ENCODE measurements at regions not wholly inside any gene's neighbourhood (a gene's known extent, or its start where the extent isn't known, plus 50 kb on each side); places are given as distances from the start of the nearest gene placed in this dataset.
"Not testable (repeated sequence)": the region's sequence is repeated elsewhere in the genome, so short reads cannot be mapped to it uniquely, and the experiment has no call there.

DNA sequence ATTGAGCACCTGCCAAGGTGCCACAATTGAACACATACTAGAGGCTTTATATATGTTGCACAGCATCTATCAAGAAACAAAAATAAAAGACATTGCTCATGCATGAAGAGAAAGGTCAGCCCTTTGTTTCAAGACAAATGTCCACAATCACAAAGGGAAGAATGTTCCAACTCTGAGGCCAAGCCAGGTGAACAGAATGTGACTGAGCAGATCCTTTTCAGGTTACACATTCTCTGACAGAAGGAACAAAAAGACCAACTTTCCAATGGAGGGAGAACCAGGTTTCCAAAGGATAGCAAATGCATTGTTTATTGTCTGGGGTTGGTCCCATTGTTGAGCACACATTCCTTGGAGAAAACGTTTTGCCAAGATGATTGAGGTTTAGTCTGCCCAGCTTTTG, 50.2 kb upstream of the FAM174B start:
- no peak for DNase-seq

DNA sequence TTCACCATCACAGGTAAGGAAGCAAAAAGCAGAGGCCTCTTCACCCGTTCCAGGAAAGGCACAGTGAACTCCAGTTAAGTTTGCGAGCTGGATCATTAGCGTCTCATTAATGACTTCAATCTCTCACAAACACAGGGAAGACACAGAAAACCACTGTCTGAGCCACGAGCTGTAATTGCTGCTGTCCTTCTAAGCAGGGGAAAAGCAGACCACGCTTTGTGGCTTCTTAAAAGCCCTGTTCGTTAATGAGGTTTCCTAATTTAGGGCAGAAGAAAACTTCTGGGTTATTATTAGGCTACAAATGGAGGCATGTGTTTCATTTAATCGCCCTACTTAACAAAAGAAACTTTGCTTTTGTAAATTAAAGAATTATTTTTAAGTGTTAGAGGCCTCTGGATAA, 50.6 kb upstream of the FAM174B start:
- no peak for DNase-seq

DNA sequence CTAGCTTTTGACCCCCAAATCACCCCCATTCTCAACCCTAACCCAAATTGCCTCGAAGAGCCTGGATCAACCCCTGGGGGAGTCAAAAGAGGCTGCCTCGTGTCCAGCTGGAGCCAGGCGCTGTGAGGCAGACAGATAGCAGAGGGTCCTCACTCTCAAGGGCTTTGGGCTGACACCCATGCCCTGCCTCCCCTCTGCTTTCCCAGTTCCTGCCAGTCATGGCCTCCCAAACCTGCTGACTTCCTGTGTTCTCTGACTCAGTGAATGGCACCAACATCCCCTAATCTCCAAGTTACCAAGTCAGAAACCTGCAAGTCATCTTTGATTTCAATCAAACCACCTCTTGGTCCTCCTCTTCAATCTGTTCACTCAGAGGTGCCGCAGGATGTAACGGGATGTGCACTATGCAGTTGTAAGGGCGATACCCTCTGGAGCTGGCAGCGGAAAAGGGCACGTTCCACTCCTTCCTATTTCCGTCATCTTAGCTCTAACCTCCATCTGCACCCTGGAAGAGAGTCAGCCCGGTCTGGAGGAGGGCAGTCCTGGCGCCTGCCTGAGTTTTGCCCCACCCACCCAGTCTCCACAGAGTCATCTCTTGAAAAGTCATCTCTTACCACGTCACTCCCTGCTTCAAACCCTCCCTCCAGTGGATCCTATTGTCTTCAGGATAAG, 52.4 kb upstream of the FAM174B start:
- DNase-seq, result no peak

DNA sequence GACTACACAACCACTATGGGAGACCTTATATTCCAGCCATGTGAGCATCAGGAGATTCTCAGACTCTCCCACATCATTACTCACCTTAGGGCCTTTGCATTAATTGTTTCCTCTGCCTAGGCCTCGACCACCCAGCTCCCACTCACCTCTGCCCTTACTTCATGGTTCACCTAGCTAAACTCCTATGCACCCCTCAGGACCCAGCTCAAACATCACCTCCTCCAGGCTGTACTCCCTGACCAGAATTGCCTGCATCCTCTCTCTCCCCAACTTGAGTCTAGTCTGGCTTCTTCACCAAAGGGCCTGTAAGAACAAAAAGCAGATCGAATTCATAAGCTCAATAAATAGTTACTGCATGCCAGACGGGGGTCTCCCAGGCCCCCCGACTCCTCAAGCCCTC, 53.1 kb upstream of the FAM174B start:
- no peak for DNase-seq

DNA sequence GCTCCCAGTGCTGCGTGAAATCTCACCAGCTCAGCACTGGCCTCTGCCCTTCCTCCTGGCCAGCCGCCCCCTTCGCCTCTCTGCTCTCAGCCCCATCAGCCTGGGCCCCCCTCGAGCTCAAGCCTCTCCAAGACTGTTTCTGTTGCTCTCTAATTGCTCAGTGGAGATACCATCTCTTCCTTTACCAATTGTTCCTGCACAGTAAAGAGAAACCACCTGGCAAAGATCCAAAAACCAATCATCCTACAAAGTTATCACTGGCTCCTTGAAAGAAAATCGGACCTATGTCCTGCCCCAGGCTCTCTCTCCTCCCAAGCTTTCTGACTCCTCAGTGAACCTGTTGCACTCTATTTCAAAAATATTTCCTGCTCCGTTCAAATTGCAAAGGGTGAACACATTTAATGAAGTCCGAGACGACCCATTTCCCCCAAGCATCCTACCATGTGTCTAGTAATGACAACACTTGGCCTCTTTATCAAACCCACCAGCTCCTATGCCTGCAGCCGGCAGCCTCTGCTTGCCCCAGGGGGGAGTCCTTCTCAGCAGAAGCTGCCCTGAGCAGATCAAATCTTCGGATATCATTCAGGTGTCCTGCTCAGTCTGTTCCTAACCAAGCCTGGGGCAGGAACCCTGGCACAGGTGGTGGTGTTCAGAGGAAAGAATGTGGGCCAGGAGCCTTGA, 53.7 kb upstream of the FAM174B start:
- DNase-seq, result no peak

DNA sequence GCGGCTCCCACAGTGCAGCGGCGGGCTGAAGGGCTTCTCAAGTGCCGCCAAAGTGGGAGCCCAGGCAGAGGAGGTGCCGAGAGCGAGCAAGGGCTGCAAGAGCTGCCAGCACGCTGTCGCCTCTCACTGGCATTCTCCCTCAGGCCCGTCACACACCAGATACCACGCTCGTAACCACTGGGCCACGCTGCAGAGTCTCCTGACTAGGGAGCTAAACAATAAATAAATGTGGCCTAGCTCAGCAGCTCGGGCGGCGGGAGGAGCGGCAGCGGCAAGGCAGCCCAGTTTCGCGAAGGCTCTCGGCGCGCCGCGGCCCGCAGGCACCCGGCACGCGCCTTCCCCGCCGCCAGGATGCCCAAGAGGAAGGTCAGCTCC, 55.9 kb upstream of the FAM174B start:
- DNase-seq, result no peak

DNA sequence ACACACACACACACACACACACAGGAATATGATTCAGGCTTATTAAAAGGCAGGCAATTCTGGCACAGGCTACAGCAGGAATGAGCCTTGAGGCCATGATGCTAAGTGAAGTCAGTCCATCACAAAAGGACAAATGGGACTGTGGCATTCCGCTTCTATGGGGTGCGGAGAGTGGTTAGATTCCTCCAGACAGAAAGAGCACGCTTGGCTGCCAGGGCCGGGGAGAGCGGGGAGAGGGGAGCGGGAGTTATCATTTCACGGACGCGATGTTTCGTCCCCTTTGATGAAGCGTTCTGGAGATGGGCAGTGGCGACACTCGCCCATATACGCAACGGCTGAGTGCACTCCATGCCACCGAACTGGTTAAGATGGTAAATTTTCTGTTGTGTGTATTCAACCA, 58.5 kb upstream of the FAM174B start:
- DNase-seq, result no peak

DNA sequence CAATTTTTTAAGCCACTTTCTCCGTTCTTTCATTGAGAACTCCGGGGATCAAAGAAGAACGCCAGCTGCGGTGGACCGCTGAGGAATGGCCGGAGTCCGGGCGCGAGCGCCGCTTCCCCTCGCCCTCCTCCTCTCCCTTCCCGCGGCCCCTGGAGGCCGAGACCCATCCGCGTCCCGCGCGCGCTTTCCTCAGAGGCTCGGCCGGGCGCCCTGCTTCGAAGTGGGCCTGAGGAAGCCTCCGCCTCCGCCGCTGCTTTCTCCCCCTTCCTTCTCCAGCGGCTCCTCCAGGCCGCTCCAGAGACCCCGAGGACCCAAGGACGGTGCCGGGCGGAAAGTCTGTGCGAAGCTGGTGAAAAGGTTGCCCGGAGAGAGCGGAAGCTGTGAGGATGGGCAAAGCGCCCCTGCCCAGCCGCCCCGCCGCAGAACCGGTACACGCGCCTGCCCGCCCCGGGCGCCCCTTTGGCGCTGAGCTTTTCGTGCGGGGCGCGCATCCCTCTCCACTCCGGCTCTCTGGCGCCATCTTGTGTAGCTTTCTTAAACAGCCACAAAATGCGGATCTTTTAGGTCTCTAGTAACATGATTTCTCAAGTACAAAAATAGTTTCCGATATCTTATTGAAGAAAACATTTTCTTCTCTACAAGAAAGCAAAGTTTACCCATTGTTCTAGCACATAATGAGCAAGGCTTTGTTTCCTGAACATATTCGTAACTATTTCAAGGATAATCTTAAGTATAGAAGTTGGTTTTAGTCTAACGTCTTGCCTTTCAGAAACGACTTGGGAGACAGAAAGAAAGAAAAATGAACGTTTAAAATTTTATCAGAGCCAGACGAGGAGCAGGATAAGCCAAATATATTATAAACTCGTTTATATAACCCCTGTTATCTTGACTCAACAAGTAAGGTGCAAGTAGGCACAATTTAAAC, 59.2 kb upstream of the FAM174B start:
- DNase-seq, result peak; percentile 40 to 93

DNA sequence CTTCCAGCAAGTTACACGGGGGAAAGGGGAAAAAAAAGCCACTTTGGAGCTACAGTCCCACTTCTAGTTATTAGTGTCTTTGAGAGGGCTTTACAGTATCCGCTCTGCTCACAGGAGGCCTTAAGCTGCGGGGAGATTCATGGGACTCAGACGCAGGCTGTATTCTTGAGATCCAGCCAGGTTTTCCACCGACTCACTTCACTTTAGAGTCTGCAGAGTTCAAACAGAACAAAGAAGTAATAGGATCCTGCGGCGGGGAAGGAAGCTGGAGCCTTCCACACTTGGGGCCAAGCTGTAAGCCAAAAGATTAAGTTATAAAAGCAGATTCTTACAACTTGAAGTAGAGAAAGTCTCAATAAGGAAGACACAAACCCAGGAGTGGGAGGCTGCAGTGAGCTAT, 60.2 kb upstream of the FAM174B start:
- DNase-seq, result no peak

DNA sequence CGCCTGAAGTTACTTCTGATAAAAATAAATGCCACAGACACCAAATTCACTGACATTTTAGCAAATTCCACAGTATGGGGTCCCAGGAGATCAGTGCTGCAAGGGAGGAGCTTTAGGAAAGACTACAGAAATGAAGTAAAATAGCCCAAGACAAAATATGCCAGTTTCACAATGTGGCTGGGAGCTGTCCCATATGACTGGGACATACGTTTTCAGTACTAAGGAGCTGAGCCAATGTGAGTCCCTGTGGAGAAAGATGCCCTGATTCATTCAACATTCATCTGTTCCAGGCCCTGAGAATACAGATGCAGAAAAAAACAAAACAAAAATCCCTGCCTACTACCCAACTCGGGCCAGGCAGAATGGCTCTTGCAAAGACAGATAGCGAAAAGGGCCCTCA, 63.4 kb upstream of the FAM174B start:
- DNase-seq, result no peak

DNA sequence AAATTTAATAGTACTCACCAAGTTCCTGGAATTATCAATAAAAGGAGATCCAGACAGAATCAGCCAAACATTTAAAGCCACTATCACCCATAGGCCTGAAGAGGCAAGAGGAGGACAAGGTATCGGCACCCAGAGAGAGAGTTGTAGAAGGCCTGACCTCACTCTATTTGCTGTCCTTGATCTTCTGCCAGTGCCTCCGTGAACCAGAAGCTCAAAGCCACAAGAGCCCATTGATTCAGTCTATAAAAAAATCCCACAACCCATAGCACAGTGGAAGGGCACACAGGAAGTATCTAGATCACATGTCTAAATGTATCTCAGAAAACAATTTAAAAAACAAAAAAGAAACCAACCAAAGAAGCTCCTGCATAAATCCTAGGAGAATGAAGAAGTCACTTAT, 68.6 kb upstream of the FAM174B start:
- DNase-seq, result no peak

DNA sequence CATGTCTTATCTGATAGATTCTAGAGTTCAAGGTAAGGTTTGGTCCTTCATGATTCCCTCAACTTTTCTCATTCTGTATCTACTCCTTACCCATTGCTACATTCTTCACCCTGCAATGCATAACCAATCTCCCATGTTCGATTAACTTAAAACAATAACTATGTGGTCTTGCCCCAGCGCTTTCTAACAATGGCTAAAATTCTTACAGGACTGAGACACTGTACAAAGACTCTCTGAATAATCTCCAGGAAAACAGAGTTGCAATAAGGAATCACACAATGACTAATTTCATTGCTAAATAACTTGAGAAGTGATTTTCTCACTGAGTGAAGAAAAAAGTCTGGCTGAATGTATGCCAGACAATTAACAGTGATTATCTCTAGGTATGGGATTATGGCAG, 69.6 kb upstream of the FAM174B start:
- no peak for DNase-seq

DNA sequence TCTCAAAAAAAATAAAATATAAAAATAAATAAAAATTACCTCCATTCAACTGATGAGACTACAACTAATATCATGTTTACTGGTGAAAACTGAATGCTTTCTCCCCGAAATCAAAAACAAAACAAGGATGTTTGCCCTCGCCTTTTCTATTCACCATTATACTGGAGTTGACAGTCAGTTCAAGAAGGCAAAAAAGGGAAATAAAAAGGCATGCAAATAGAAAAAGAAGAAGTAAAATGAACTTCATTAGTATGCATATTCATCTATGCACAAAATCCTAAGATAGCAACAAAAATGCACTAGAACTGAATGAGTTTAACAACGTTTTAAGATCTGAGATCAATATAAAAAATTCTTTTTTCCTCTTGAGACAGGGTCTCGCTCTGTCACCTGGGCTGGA, 72.7 kb upstream of the FAM174B start:
- DNase-seq, result no peak

DNA sequence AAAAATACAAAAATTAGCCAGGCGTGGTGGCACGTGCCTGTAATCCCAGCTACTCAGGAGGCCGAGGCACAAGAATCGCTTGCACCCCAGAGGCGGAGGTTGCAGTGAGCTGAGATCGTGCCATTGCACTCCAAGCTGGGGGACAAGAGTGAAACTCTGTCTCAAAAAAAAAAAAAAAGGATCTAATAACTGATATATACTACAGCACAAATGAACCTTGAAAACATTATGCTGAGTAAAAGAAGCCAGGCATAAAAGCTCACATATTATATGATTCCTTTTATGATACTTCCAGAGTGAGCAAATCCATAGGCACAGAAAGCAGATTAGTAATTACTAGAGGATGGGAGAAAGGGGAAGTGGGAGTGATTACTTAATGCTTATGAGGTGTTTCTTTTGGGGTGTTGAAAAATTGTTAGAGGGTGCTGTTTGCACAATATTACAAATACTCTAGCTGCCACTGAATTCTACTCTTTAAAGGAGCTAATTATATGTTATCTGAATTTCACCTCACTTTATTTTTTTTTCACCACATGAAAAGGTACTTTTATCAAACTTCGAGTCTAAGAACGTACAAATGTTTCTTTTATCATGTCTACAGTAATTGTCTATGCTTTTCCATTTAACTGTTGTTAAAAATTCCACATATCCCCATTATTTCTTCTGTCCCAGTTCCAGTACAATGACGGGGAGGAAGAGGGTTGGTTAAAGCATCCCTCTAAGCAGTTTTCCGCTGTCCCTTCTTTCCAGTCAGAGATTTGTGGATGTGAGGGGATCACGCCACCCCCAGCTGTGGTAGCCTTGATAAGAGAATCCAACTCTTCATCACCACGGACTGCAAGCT, 77.7 kb upstream of the FAM174B start:
- peak; percentile 42 to 72 for DNase-seq

DNA sequence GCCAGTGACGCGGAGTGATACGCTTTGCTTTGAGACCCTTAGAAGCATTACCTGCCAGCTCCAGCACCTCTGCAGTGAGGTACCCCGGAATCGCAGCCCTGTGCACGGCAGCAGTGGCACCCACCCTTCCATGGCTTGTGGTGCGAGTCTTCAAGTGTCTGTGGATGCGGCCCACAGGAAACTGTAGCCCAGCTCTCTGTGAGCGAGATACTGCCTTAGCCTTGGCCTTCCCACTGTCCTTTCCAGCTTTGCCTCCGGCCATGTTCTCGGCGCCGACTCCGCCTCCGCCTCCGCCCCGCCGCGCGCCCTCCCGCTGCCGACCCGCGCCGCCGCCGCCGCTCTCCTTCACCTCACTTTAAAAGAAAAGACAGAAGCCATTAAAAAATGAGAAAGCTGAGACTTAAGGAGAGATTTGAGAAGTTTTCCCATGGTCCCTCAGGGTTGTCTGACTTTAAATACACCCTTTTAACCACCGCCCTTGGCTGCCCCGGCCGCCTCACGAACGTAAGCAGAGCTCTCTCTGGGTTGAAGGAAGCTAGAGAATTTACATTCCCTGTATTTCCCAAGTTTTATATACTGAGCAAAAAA, 78.5 kb upstream of the FAM174B start:
- no peak for DNase-seq

DNA sequence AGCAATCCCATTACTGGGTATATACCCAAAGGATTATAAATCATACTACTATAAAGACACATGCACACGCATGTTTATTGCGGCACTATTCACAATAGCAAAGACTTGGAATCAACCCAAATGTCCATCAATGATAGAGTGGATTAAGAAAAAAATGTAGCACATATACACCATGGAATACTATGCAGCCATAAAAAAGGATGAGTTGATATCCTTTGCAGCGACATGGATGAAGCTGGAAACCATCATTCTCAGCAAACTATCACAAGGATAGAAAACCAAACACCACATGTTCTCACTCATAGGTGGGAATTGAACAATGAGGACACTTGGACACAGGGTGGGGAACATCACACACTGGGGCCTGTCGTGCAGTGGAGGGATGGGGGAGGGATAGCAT, 83.7 kb upstream of the FAM174B start:
- not testable (repeated sequence) for DNase-seq

DNA sequence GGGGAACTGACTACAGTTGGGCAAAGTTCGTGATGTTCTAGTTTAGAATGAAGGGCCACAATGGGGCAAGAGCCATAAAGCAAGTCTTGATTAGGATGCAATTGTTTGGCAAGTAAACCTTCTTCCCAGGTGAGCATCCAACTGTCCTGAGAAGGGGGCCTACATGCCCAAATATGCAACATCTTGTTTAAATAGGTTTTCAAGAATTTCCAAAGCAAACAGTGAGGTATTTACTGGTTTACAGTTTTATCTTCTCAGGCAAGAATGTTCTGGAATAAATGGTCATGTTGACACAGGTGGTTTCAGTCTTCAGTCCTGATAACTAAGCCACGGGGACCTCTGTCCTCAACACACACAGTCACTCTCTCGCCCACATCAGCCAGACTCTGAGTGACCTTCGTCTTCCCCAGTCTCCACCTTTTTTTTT, 90.3 kb upstream of the FAM174B start:
- no peak for DNase-seq

DNA sequence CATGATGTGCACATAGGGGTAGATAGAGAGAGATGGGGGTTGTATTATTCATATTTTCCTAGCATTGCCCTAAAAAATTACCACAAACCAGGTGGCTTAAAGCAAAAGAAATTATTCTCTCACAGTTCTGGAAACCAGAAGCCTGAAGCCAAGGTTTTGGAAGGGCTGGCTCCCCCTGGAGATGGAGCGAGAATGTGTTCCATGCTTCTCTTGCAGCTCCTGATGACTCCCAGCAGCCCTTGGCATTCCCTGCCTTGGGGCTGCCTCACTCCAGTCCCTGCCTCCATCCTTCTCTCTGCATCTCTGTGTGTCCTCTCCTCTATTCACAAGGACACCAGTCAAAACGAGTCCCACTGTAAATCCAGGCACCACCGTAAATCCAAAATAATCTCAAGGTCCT, 91.5 kb upstream of the FAM174B start:
- no peak for DNase-seq

DNA sequence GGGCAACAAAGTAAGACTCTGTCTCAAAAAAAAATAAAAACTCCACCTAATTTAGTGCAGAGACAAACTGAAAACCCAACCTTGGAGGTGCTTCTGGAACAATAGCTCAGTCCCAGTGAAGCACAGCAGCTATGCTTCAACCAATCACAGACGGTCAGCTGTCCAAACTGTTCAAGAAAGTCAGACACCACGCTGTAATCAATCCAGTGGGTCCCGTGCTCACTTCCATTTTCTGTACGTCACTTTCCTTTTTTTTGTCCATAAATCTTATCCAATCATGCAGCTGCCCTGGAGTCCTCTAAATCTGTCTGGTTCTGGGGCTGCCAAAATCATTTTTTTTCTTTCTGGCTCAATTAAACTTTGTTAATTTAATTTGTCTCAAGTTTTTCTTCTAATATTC, 93.6 kb upstream of the FAM174B start:
- no peak for DNase-seq

DNA sequence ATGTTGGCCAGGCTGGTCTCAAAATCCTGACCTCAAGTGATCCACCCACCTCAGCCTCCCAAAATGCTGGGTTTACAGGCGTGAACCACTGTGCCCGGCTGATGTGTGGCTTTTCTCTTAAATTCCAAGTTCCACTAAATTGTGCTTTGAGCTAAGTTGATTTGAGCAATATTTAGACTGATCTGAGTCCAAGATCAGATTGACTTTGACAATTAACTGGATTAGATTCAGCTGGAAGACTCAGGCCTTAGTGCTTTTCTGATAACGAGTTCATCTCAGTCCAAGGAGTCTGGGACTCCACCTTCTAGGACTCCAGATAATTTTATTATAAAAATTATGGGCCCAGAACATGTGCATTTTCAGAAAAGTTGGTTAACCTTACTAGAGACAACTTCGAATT, 94.4 kb upstream of the FAM174B start:
- no peak for DNase-seq

DNA sequence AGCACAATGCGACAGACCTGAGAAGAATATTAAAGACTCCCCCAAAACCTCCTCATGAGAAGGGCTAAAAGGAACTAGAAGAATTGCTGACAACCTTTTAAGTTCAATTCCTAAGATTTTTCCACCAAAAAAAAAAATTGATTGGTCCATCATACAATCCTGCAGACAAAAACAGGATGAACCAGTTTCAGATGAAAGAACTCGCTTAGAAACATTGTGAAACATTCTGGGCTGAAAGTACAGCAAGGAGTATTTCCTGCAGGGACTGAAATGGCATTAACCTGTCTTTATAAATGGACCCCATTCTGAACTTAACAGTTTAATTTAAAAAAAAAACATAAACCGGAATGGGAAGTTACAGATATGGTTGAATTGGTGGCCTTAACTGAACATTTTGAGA, 96.0 kb upstream of the FAM174B start:
- no peak for DNase-seq

DNA sequence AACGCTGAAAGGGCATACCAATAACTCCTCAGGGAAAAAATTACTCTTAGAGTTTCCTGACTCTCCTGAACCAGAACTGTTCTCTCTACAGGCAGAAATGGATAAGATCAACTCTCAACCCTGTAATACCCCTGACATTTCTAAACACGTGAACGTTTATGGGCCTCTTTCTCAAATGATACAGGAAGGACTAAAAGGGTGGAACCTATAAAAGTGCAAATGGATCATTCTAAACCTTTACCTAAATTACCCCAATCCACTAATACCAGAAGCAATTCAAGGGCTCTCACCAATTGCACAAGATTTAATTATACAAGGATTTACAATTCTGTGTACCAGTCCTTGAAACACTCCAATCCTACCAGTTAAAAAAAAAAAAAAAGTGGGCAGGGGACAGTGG, 98.0 kb upstream of the FAM174B start:
- DNase-seq, result no peak

DNA sequence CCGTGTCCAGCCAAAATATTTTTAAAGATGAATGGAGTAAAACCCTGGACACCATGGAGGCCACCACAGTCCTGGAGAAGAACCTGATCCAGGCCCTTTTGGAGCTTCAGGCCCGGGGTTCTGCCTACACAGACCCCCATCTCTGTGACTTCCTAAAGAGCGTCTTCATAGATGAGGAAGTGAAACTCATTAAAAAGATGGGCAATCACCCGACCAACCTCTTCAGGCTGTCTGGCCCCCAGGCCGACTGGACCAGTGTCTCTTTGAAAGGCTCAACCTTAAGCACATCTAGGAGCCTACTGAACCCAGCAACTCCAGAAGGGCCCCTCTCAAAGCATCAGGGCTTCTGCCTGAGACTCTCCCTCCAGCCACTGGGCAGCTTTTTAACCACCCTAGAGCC, 107.9 kb upstream of the FAM174B start:
- no peak for DNase-seq
